ENCODE measurements at regions not wholly inside any gene's neighbourhood (a gene's known extent, or its start where the extent isn't known, plus 50 kb on each side); places are given as distances from the start of the nearest gene placed in this dataset.

- DNase-seq = no peak
These were observed 293.5 kb upstream of the AKR1E2 start for GRCh38 chr10:4532467-4532866.

GRCh38 chr10:4532011-4532410, 294.0 kb upstream of the AKR1E2 start:
- DNase-seq = no peak

- DNase-seq = no peak
These were observed 296.7 kb upstream of the AKR1E2 start for GRCh38 chr10:4529266-4529665.

- DNase-seq = no peak
These were observed 298.6 kb upstream of the AKR1E2 start for GRCh38 chr10:4527281-4527970.

- DNase-seq = no peak
These were observed 299.7 kb upstream of the AKR1E2 start for GRCh38 chr10:4526311-4526731.

- DNase-seq = no peak
These were observed 300.9 kb upstream of the AKR1E2 start for GRCh38 chr10:4525103-4525502.

GRCh38 chr10:4522296-4523000, 303.6 kb upstream of the AKR1E2 start:
- DNase-seq = no peak

GRCh38 chr10:4519658-4520402, 306.2 kb upstream of the AKR1E2 start:
- DNase-seq = no peak

- no peak for DNase-seq
These were observed 308.3 kb upstream of the AKR1E2 start for GRCh38 chr10:4517746-4518145.

- DNase-seq = no peak
These were observed 310.3 kb upstream of the AKR1E2 start for GRCh38 chr10:4515721-4516120.

- DNase-seq = no peak
These were observed 311.4 kb upstream of the AKR1E2 start for GRCh38 chr10:4514445-4515108.

GRCh38 chr10:4512671-4513240, 313.3 kb upstream of the AKR1E2 start:
- peak in 1 of 2 donors; percentile 29 for DNase-seq

- DNase-seq = no peak
These were observed 313.8 kb upstream of the AKR1E2 start for GRCh38 chr10:4512196-4512595.

GRCh38 chr10:4511509-4511908, 314.5 kb upstream of the AKR1E2 start:
- peak; percentile 60 to 73 for DNase-seq

- no peak for DNase-seq
These were observed 316.6 kb upstream of the AKR1E2 start for GRCh38 chr10:4509405-4509804.

- no peak for DNase-seq
These were observed 319.9 kb upstream of the AKR1E2 start for GRCh38 chr10:4506095-4506494.

- DNase-seq = no peak
These were observed 321.5 kb upstream of the AKR1E2 start for GRCh38 chr10:4504550-4504949.

- DNase-seq = no peak
These were observed 322.9 kb upstream of the AKR1E2 start for GRCh38 chr10:4503076-4503475.

GRCh38 chr10:4501306-4501705, 324.7 kb upstream of the AKR1E2 start:
- DNase-seq = no peak

- DNase-seq = peak; percentile 62 to 67
These were observed 327.2 kb upstream of the AKR1E2 start for GRCh38 chr10:4498711-4499251.

- DNase-seq = no peak
These were observed 331.5 kb upstream of the AKR1E2 start for GRCh38 chr10:4494551-4494950.

- DNase-seq = no peak
These were observed 333.8 kb upstream of the AKR1E2 start for GRCh38 chr10:4492202-4492601.

Measured in right lung (tissue), 2 donors.